GM12873 (cell line): ENCODE measurements at regions not wholly inside any gene's neighbourhood (a gene's known extent, or its start where the extent isn't known, plus 50 kb on each side); places are given as distances from the start of the nearest gene placed in this dataset.

ENCODE experiments used
- CTCF ChIP-seq: IDR thresholded peaks from 2 replicates; pipeline ENCODE4 v1.5.1; 2012; ENCODE audit warnings: low read depth, mild to moderate bottlenecking, moderate library complexity, low read length, control low read depth; ENCODE audit not compliant: insufficient read depth; ENCODE audit errors: missing control alignments

GRCh38 chr9:85487872-85488271 lies 253.9 kb downstream of the AGTPBP1 start:
- no peak for TF ChIP-seq CTCF

- no peak for TF ChIP-seq CTCF
Measured at GRCh38 chr9:85484235-85484634, 257.5 kb downstream of the AGTPBP1 start.

- no peak for TF ChIP-seq CTCF
Measured at GRCh38 chr9:85483208-85483607, 258.5 kb downstream of the AGTPBP1 start.

- TF ChIP-seq CTCF, result no peak
Measured at GRCh38 chr9:85479305-85479704, 262.4 kb downstream of the AGTPBP1 start.

- TF ChIP-seq CTCF, result no peak
Measured at GRCh38 chr9:85478847-85479246, 262.9 kb downstream of the AGTPBP1 start.

GRCh38 chr9:85471791-85472190 lies 270.0 kb downstream of the AGTPBP1 start:
- no peak for TF ChIP-seq CTCF

- no peak for TF ChIP-seq CTCF
Measured at GRCh38 chr9:85469041-85469440, 272.7 kb downstream of the AGTPBP1 start.
